HCT116 (cell line): ENCODE measurements at regions not wholly inside any gene's neighbourhood (a gene's known extent, or its start where the extent isn't known, plus 50 kb on each side); places are given as distances from the start of the nearest gene placed in this dataset.

ENCODE experiments used
- ATAC-seq: fragments of 200-7000 bp; cut with Tn5 transposase; 2 replicates; pipeline ENCODE4 v1.9.1; 2020; ENCODE audit warnings: mild to moderate bottlenecking, moderate library complexity
- BruUV-seq: library from RNA; stranded (reverse); fragments of 400-500 nt; replicated peaks from 2 replicates; lab custom pipeline; 2021; lab: Mats Ljungman, UMichigan
- CTCF ChIA-PET: fragments of 300-600 bp; sonication (Branson Sonifier 250); formaldehyde crosslinking; loops from one replicate; lab custom pipeline; 2021; ENCODE audit warnings: antibody characterized with exemption; lab: Charles Lee
- POLR2A ChIA-PET: fragments of 300-600, 350-600 bp; sonication (Branson Sonifier 250); formaldehyde crosslinking; loops from one replicate; lab custom pipeline; 2021; ENCODE audit warnings: antibody characterized with exemption; lab: Charles Lee
- RAD21 ChIA-PET, 2 experiments: fragments of 300-600 bp; sonication (Branson Sonifier 250); formaldehyde crosslinking; loops; one replicate each; lab custom pipeline; 2023; ENCODE audit warnings: low total read pairs in 2 of 2; ENCODE audit not compliant: uncharacterized antibody in 2 of 2, unreplicated experiment in 2 of 2, low non-redundant PET in 1 of 2; lab: Charles Lee
- DNase-seq: peaks from one replicate; pipeline ENCODE4 v3.0.0-alpha.2; 2010; ENCODE audit warnings: low read depth, low spot score
- H2AFZ ChIP-seq: fragments of 200-600 bp; shearing (Covaris generic), sonication (generic); 2 replicates; pipeline ENCODE4 v1.6.1; 2017; ENCODE audit warnings: low read depth, mixed run types, mixed read lengths, antibody characterized with exemption, low read length; ENCODE audit not compliant: poor library complexity, severe bottlenecking
- H3K27ac ChIP-seq: 2 replicates; pipeline ENCODE4 v1.5.1; 2012; ENCODE audit warnings: low read depth, low read length
- H3K27me3 ChIP-seq: fragments of 200-600 bp; sonication (generic); 2 replicates; pipeline ENCODE4 v1.6.1; 2016; ENCODE audit warnings: mixed run types, low read length, mixed read lengths; ENCODE audit not compliant: insufficient read depth
- H3K36me3 ChIP-seq, 2 experiments: fragments of 200-500 bp in 1 of 2; fragments of 200-600 bp in 1 of 2; sonication (Bioruptor generic) in 1 of 2; sonication (generic) in 1 of 2; 2 replicates each; pipeline versions ENCODE4 v1.5.1 to v1.6.1; 2014 to 2016; ENCODE audit warnings: low read length in 2 of 2, inconsistent platforms in 1 of 2, mixed read lengths in 1 of 2, mixed run types in 1 of 2; ENCODE audit not compliant: insufficient read depth in 2 of 2, control insufficient read depth in 1 of 2
- H3K4me1 ChIP-seq, 2 experiments: fragments of 200-600 bp in 1 of 2; sonication (generic) in 1 of 2; 2 replicates each; pipeline versions ENCODE4 v1.5.1 to v1.6.1; 2012 to 2017; ENCODE audit warnings: low read length in 2 of 2, inconsistent platforms in 1 of 2, mild to moderate bottlenecking in 1 of 2, mixed read lengths in 1 of 2, mixed run types in 1 of 2, moderate library complexity in 1 of 2; ENCODE audit not compliant: insufficient read depth in 2 of 2, control insufficient read depth in 1 of 2
- H3K4me2 ChIP-seq: fragments of 200-600 bp; sonication (generic); 2 replicates; pipeline ENCODE4 v1.6.1; 2017; ENCODE audit warnings: mixed run types, low read length, mixed read lengths
- H3K4me3 ChIP-seq, 2 experiments: fragments of 200-600 bp in 1 of 2; sonication (generic) in 1 of 2; replicated peaks in 1 of 2; 2 replicates each; pipeline ENCODE4 v1.5.1; 2011 to 2016; ENCODE audit warnings: low read length in 2 of 2, control low read depth in 1 of 2, low read depth in 1 of 2, mild to moderate bottlenecking in 1 of 2, mixed read lengths in 1 of 2, mixed run types in 1 of 2
- H3K79me2 ChIP-seq: fragments of 200-600 bp; sonication (generic); 2 replicates; pipeline ENCODE4 v1.6.1; 2017; ENCODE audit warnings: mild to moderate bottlenecking, mixed run types, low read length, moderate library complexity, mixed read lengths; ENCODE audit not compliant: insufficient read depth
- H3K9ac ChIP-seq: fragments of 200-600 bp; sonication (generic); 2 replicates; pipeline ENCODE4 v1.6.1; 2016; ENCODE audit warnings: low read length, mixed read lengths
- H3K9me2 ChIP-seq: fragments of 200-600 bp; sonication (generic), shearing (Covaris generic); 2 replicates; pipeline ENCODE4 v1.6.1; 2017; ENCODE audit warnings: mixed run types, mild to moderate bottlenecking, moderate library complexity; ENCODE audit not compliant: insufficient read depth
- H3K9me3 ChIP-seq, 2 experiments: fragments of 200-500 bp in 1 of 2; fragments of 200-600 bp in 1 of 2; sonication (Bioruptor generic) in 1 of 2; sonication (generic) in 1 of 2; 2 replicates each; pipeline ENCODE4 v1.6.1; 2014 to 2017; ENCODE audit warnings: low read length in 2 of 2, mixed read lengths in 2 of 2, inconsistent platforms in 1 of 2, low read depth in 1 of 2, mild to moderate bottlenecking in 1 of 2, mixed run types in 1 of 2, moderate library complexity in 1 of 2; ENCODE audit not compliant: control insufficient read depth in 1 of 2, insufficient read depth in 1 of 2
- H4K20me1 ChIP-seq: fragments of 200-600 bp; sonication (generic), shearing (Covaris generic); 2 replicates; pipeline ENCODE4 v1.6.1; 2017; ENCODE audit warnings: mixed run types, mild to moderate bottlenecking, moderate library complexity; ENCODE audit not compliant: insufficient read depth
- ELF1 ChIP-seq: IDR thresholded peaks from 2 replicates; pipeline ENCODE4 v1.6.1; 2012; ENCODE audit warnings: low read depth, borderline replicate concordance
- EZH2 ChIP-seq: fragments of 200-600 bp; sonication (generic); IDR thresholded peaks from 2 replicates; pipeline ENCODE4 v1.6.1; 2017; ENCODE audit warnings: antibody characterized with exemption, mixed run types
- EZH2phosphoT487 ChIP-seq: fragments of 200-600 bp; IDR thresholded peaks from 2 replicates; pipeline ENCODE4 v1.6.1; 2018; ENCODE audit warnings: antibody characterized with exemption, borderline replicate concordance
- FOSL1 ChIP-seq: IDR thresholded peaks from 2 replicates; pipeline ENCODE4 v1.6.1; 2012; ENCODE audit warnings: low read depth
- JUND ChIP-seq: IDR thresholded peaks from 2 replicates; pipeline ENCODE4 v1.6.1; 2012
- POLR2A ChIP-seq: IDR thresholded peaks from 2 replicates; pipeline ENCODE4 v1.7.0; 2011; ENCODE audit warnings: borderline replicate concordance; ENCODE audit not compliant: insufficient read depth, insufficient read length; ENCODE audit errors: extremely low read depth
- POLR2AphosphoS5 ChIP-seq: IDR thresholded peaks from 2 replicates; pipeline ENCODE4 v1.6.1; 2011; ENCODE audit warnings: mild to moderate bottlenecking, low read depth, low read length, moderate library complexity
- RAD21 ChIP-seq: IDR thresholded peaks from 2 replicates; pipeline ENCODE4 v1.6.1; 2012; ENCODE audit warnings: low read depth, mild to moderate bottlenecking
- SIN3A ChIP-seq: IDR thresholded peaks from 2 replicates; pipeline ENCODE4 v1.6.1; 2012; ENCODE audit warnings: low read depth
- YY1 ChIP-seq: IDR thresholded peaks from 2 replicates; pipeline ENCODE4 v1.6.1; 2011; ENCODE audit warnings: low read length, low read depth, moderate library complexity, mild to moderate bottlenecking; ENCODE audit not compliant: insufficient replicate concordance; ENCODE audit errors: extremely low read depth
- ZNF274 ChIP-seq: fragments of 200-500 bp; sonication (Bioruptor generic); IDR thresholded peaks from 2 replicates; pipeline ENCODE4 v1.6.1; 2014; ENCODE audit warnings: mild to moderate bottlenecking, low read depth, low read length, inconsistent platforms
- intact Hi-C: fragments of 100-400 bp; cut with micrococcal nuclease; formaldehyde crosslinking; loops from 2 replicates; pipeline ENCODE4 v1.10.0; 2022
- TF ChIP-seq, protein P1 (sequence below): IDR thresholded peaks from 2 replicates; pipeline ENCODE4 v1.6.1; 2012; ENCODE audit warnings: low read depth
- TF ChIP-seq, protein P2 (sequence below): IDR thresholded peaks from 2 replicates; pipeline ENCODE4 v1.6.1; 2011; ENCODE audit warnings: mild to moderate bottlenecking, low read length, moderate library complexity; ENCODE audit not compliant: insufficient replicate concordance; ENCODE audit errors: extremely low read depth
- TF ChIP-seq, protein P3 (sequence below), 3 experiments: fragments of 200-600 bp in 1 of 3; sonication (generic) in 1 of 3; IDR thresholded peaks in 2 of 3; conservative IDR thresholded peaks in 1 of 3; 2 replicates each; pipeline ENCODE4 v1.5.1; 2012 to 2017; ENCODE audit warnings: low read depth in 2 of 3, low read length in 2 of 3, antibody characterized with exemption in 1 of 3, borderline replicate concordance in 1 of 3, control low read depth in 1 of 3, mild to moderate bottlenecking in 1 of 3, mixed read lengths in 1 of 3, mixed run types in 1 of 3, moderate library complexity in 1 of 3; ENCODE audit not compliant: insufficient read depth in 1 of 3

DNA sequence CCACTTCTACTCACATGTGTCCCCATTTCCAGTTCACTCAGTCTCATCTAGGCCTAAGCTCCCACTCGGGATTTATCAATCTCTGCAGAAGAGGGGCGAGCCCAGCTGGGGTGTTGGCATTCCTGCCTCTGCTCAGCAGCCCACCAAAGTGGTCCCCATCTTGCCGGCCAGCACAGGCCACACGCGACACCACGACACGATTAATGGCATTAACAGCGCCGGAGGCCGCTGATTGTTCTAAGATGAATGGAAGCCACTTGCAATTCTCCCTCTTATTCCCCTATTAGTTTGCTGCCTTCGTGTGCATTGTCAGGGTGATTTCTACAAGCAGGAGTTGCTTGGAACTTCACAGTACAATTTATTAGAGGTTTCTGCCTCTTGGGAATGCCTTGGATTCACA is 477.3 kb downstream of the SHQ1 start (continued):
- no peak for TF ChIP-seq RAD21

DNA sequence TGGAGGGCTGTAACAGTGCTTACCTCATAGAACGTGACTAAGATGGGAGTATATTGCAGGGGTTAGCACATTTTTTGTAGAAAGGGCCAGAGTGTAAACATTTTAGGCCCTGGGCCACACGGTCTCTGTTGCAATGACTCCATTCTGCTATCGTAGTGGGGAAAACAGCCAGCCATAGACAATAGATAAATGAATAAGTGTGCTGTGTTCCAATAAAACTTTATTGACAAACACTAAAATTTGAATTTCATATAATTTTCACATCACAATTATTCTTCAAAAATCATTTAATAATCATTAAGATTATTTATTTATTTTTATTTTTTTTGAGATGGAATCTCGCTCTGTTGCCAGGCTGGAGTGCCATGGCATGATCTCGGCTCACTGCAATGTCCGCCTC is 478.6 kb downstream of the SHQ1 start:
- no peaks in the 10 kb centered on the region for H3K9me3 ChIP-seq
- TF ChIP-seq SIN3A (no peak), FOSL1 (no peak), ZNF274 (no peak), EZH2phosphoT487 (no peak), JUND (no peak), POLR2A (no peak), YY1 (no peak), EZH2 (no peak), ELF1 (no peak), POLR2AphosphoS5 (no peak)
- TF ChIP-seq, protein P1, sequence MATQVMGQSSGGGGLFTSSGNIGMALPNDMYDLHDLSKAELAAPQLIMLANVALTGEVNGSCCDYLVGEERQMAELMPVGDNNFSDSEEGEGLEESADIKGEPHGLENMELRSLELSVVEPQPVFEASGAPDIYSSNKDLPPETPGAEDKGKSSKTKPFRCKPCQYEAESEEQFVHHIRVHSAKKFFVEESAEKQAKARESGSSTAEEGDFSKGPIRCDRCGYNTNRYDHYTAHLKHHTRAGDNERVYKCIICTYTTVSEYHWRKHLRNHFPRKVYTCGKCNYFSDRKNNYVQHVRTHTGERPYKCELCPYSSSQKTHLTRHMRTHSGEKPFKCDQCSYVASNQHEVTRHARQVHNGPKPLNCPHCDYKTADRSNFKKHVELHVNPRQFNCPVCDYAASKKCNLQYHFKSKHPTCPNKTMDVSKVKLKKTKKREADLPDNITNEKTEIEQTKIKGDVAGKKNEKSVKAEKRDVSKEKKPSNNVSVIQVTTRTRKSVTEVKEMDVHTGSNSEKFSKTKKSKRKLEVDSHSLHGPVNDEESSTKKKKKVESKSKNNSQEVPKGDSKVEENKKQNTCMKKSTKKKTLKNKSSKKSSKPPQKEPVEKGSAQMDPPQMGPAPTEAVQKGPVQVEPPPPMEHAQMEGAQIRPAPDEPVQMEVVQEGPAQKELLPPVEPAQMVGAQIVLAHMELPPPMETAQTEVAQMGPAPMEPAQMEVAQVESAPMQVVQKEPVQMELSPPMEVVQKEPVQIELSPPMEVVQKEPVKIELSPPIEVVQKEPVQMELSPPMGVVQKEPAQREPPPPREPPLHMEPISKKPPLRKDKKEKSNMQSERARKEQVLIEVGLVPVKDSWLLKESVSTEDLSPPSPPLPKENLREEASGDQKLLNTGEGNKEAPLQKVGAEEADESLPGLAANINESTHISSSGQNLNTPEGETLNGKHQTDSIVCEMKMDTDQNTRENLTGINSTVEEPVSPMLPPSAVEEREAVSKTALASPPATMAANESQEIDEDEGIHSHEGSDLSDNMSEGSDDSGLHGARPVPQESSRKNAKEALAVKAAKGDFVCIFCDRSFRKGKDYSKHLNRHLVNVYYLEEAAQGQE, result no peak
- TF ChIP-seq, protein P2, sequence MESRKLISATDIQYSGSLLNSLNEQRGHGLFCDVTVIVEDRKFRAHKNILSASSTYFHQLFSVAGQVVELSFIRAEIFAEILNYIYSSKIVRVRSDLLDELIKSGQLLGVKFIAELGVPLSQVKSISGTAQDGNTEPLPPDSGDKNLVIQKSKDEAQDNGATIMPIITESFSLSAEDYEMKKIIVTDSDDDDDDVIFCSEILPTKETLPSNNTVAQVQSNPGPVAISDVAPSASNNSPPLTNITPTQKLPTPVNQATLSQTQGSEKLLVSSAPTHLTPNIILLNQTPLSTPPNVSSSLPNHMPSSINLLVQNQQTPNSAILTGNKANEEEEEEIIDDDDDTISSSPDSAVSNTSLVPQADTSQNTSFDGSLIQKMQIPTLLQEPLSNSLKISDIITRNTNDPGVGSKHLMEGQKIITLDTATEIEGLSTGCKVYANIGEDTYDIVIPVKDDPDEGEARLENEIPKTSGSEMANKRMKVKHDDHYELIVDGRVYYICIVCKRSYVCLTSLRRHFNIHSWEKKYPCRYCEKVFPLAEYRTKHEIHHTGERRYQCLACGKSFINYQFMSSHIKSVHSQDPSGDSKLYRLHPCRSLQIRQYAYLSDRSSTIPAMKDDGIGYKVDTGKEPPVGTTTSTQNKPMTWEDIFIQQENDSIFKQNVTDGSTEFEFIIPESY, result no peak
- TF ChIP-seq, protein P3, sequence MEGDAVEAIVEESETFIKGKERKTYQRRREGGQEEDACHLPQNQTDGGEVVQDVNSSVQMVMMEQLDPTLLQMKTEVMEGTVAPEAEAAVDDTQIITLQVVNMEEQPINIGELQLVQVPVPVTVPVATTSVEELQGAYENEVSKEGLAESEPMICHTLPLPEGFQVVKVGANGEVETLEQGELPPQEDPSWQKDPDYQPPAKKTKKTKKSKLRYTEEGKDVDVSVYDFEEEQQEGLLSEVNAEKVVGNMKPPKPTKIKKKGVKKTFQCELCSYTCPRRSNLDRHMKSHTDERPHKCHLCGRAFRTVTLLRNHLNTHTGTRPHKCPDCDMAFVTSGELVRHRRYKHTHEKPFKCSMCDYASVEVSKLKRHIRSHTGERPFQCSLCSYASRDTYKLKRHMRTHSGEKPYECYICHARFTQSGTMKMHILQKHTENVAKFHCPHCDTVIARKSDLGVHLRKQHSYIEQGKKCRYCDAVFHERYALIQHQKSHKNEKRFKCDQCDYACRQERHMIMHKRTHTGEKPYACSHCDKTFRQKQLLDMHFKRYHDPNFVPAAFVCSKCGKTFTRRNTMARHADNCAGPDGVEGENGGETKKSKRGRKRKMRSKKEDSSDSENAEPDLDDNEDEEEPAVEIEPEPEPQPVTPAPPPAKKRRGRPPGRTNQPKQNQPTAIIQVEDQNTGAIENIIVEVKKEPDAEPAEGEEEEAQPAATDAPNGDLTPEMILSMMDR (IDR thresholded peaks at IDR 0.05 in 2 of 3, conservative IDR thresholded peaks at IDR 0.05 in 1 of 3; ENCODE audit: borderline replicate concordance in 1 of 3, insufficient read depth in 1 of 3, low read depth in 2 of 3, low read length in 2 of 3), result no peak
- TF ChIP-seq, all 23 proteins: peak for 0
- Histone ChIP-seq H3K36me3 (no peaks in the 10 kb centered on the region), H3K27ac (no peak overlapping the region), H3K4me3 (no peak overlapping the region), H3K9ac (no peak overlapping the region), H2AFZ (no peak overlapping the region), H3K79me2 (no peaks in the 10 kb centered on the region), H3K27me3 (no peaks in the 10 kb centered on the region; the same call in 1 of the 2 replicates), H4K20me1 (no peaks in the 10 kb centered on the region), H3K4me1 (no peaks in the 10 kb centered on the region), H3K9me2 (no peaks in the 10 kb centered on the region), H3K4me2 (no peak overlapping the region)
- POLR2A ChIA-PET, result no interaction called here
- CTCF ChIA-PET, result no interaction called here
- ATAC-seq (no peak), DNase-seq (no peak)
- no TSS peak for BruUV-seq
- intact Hi-C loops, result no loop called here
- RAD21 ChIA-PET, result no interaction called here
